ENCODE measurements at regions not wholly inside any gene's neighbourhood (a gene's known extent, or its start where the extent isn't known, plus 50 kb on each side); places are given as distances from the start of the nearest gene placed in this dataset.
"Not testable (repeated sequence)": the region's sequence is repeated elsewhere in the genome, so short reads cannot be mapped to it uniquely, and the experiment has no call there.

DNA sequence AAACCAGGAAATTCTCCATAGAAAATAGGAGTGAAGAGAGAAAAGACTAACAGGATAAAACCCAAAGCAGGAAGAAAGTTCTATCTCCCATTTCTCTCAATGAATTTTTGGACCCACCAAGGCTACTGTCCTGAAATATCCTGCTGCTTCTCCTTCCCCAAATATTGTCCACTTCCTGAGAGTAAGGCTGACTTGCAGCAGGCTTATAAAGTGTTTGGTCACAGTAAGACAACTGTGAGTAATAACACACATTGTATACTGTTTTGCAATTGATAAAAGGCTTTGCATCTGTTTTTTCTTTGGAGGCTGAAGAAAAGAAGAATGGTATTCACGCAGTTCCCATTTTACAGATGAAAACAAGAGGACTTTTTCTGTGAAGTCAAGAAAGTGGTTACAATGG is 52.8 kb downstream of the FOXD4L6 start:
- not testable (repeated sequence) for H3K36me3 ChIP-seq (ENCODE audit: control insufficient read depth, insufficient read depth, low read length); DNase-seq (ENCODE audit: extremely low read depth, insufficient read length); H3K4me3 ChIP-seq (replicated peaks; ENCODE audit: low read depth, low read length); H3K27me3 ChIP-seq (replicated peaks; ENCODE audit: control insufficient read depth, insufficient read depth, low read length)

DNA sequence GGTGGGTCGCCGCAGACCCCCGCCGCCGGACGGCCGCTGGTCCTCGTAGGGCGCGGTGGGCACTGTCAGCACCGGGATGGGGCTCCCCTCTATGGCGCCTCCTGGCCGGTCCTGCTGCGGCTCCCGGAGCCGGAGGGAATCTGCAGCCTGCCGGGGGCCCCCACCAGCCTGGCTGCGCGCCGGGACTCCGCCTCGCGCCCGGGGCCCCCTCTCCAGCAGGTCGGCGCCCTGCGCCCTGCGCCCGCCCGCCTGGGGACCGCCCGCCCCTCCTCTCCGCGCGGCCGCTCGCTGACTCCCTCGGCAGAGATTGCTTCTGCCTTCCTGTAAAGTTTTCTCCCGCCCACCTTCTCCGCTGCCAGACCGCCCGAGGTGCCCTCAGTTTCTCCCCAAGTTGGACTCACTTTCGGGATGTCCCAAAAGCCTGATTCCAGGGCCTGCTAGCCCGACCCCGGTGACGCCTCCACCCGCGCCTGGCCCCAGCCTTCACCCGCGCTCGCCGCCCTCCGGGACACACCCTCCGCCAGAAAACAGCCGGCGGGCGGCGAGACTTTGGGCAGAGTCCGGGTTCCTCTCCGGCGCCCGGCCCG is 54.0 kb downstream of the FOXD4L6 start:
- peak; percentile 32 for DNase-seq (ENCODE audit: extremely low read depth, insufficient read length)
- H3K4me3 ChIP-seq (replicated peaks; ENCODE audit: low read depth, low read length), result peak overlapping the region; percentile 65
- not testable (repeated sequence) for H3K36me3 ChIP-seq (ENCODE audit: control insufficient read depth, insufficient read depth, low read length); H3K27me3 ChIP-seq (replicated peaks; ENCODE audit: control insufficient read depth, insufficient read depth, low read length)

DNA sequence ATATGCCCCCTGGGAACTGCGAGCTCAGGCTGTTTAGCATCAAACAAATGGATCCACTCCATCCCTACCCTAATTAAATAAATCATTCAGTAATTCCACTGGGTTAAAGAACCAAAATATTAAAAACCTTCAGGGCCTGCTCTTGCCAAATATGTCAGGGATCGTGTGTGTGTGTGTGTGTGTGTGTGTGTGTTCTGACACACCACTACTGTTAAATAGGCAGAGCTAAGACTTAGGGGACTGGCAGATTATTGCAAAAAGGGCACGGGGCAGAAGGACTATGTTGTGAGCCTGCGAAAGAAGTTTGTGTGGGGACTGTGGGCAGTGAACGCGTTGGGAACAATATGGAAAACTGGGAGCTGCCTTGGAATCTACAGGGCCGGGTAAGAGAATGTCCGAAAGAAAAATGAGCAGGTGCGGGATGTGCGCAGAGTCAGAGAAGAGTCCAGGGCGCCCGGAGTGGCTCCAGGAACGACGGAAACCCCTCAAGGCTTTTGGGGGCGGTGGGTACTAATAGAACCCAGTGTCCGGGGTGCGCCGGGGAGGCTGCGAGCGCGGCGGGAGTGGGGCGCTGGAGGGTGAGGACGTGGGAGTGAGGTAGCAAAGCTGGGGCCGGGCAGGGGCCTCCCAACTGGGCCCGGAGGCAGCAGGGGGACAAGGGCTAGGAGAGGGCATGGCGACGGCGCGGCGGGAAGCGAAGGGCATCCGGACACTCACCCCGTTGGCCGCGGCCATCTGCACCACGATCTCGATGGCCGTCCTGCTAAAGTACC is 54.8 kb downstream of the FOXD4L6 start:
- DNase-seq (ENCODE audit: extremely low read depth, insufficient read length); H3K27me3 ChIP-seq (replicated peaks; ENCODE audit: control insufficient read depth, insufficient read depth, low read length); H3K36me3 ChIP-seq (ENCODE audit: control insufficient read depth, insufficient read depth, low read length): not testable (repeated sequence)
- H3K4me3 ChIP-seq (replicated peaks; ENCODE audit: low read depth, low read length), result peak overlapping the region; percentile 22

DNA sequence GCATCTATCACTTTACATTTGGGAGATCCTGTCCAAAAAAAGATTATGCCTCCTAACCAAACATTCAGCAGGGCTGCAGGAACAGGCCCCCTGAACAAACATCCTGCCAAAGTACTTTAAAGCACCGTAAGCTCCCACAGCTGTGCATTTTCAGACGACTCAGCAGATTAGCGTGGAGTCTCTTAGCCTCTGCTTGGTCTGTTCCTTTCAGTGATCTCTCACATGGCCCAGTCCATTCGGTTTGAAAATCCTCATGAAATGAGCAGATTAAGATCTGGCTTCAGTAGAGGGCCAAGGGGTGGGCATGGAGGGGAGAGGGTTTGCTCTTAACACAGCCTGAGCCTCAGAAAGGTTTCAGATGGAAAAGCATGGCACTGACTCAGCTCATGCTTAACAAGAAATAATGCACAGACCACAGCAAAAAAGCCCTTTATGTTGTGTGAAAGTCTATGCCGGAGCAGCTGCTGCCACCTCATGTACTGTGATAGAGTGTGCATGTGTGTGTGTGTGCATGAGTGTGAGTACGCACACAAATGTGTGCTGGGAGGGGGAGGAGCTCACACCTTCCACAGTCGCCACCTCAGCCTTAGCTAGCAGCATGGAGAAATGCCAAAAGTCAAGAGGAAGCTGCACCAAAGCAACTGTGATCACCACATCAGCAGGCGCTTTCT is 64.2 kb downstream of the FOXD4L6 start:
- not testable (repeated sequence) for H3K27me3 ChIP-seq (replicated peaks; ENCODE audit: control insufficient read depth, insufficient read depth, low read length); H3K36me3 ChIP-seq (ENCODE audit: control insufficient read depth, insufficient read depth, low read length); H3K4me3 ChIP-seq (replicated peaks; ENCODE audit: low read depth, low read length)
- DNase-seq (ENCODE audit: extremely low read depth, insufficient read length), result peak; percentile 2

DNA sequence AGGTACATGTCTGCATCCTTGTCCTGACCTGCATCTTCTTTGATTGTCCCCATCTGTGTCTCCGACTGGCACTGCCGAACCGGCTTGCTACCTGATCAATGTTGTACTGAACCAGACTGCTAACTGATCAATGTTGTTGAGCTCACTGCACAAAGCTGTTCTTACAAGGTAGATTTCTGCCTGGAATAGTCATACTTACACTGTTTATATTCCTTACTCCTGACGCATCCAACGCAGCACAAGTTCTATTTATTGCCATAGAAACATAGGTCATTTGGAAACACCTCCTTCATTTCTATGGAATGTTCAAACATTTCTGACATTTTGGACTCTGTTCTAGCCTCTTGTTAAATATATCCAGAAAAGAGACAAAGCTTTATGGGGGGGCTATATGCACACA is 65.2 kb downstream of the FOXD4L6 start:
- H3K36me3 ChIP-seq (ENCODE audit: control insufficient read depth, insufficient read depth, low read length); H3K4me3 ChIP-seq (replicated peaks; ENCODE audit: low read depth, low read length); DNase-seq (ENCODE audit: extremely low read depth, insufficient read length); H3K27me3 ChIP-seq (replicated peaks; ENCODE audit: control insufficient read depth, insufficient read depth, low read length): not testable (repeated sequence)

- not testable (repeated sequence) for H3K4me3 ChIP-seq (replicated peaks; ENCODE audit: low read depth, low read length); DNase-seq (ENCODE audit: extremely low read depth, insufficient read length); H3K27me3 ChIP-seq (replicated peaks; ENCODE audit: control insufficient read depth, insufficient read depth, low read length); H3K36me3 ChIP-seq (ENCODE audit: control insufficient read depth, insufficient read depth, low read length)
Measured at GRCh38 chr9:41059603-41060002, 68.9 kb downstream of the FOXD4L6 start.

GRCh38 chr9:41053666-41054363 is 74.7 kb downstream of the FOXD4L6 start:
- not testable (repeated sequence) for DNase-seq (ENCODE audit: extremely low read depth, insufficient read length); H3K27me3 ChIP-seq (replicated peaks; ENCODE audit: control insufficient read depth, insufficient read depth, low read length); H3K4me3 ChIP-seq (replicated peaks; ENCODE audit: low read depth, low read length); H3K36me3 ChIP-seq (ENCODE audit: control insufficient read depth, insufficient read depth, low read length)

- not testable (repeated sequence) for DNase-seq (ENCODE audit: extremely low read depth, insufficient read length)
Measured at GRCh38 chr9:41048672-41049071, 79.8 kb downstream of the FOXD4L6 start.

GRCh38 chr9:41047792-41048191 is 80.7 kb downstream of the FOXD4L6 start:
- not testable (repeated sequence) for H3K4me3 ChIP-seq (replicated peaks; ENCODE audit: low read depth, low read length); H3K27me3 ChIP-seq (replicated peaks; ENCODE audit: control insufficient read depth, insufficient read depth, low read length); DNase-seq (ENCODE audit: extremely low read depth, insufficient read length); H3K36me3 ChIP-seq (ENCODE audit: control insufficient read depth, insufficient read depth, low read length)

More at GRCh38 chr9:41048672-41049071, 79.8 kb downstream of the FOXD4L6 start:
- not testable (repeated sequence) for H3K4me3 ChIP-seq (replicated peaks; ENCODE audit: low read depth, low read length); H3K36me3 ChIP-seq (ENCODE audit: control insufficient read depth, insufficient read depth, low read length); H3K27me3 ChIP-seq (replicated peaks; ENCODE audit: control insufficient read depth, insufficient read depth, low read length)

- DNase-seq (ENCODE audit: extremely low read depth, insufficient read length); H3K27me3 ChIP-seq (replicated peaks; ENCODE audit: control insufficient read depth, insufficient read depth, low read length); H3K36me3 ChIP-seq (ENCODE audit: control insufficient read depth, insufficient read depth, low read length); H3K4me3 ChIP-seq (replicated peaks; ENCODE audit: low read depth, low read length): not testable (repeated sequence)
Measured at GRCh38 chr9:41044930-41045329, 83.6 kb downstream of the FOXD4L6 start.

DNA sequence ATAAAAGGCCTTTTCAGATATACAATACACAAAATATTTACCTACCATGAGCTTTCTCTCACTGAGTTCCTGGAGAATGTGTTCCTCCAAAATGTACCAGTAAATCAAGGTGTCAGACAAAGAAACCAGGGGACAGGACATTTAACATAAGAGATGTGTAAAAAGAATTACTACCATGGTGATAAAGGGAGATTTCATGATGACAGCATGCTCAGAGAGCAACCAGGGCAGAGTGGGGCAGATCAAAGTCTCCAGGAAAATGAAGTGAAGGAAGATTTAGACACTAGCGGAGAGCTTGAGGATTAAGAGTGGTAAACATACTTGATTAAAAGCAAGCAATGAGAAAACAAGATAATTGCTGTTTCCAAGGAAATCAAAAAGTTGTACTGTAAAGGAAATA is 85.0 kb downstream of the FOXD4L6 start:
- H3K27me3 ChIP-seq (replicated peaks; ENCODE audit: control insufficient read depth, insufficient read depth, low read length); H3K4me3 ChIP-seq (replicated peaks; ENCODE audit: low read depth, low read length); H3K36me3 ChIP-seq (ENCODE audit: control insufficient read depth, insufficient read depth, low read length); DNase-seq (ENCODE audit: extremely low read depth, insufficient read length): not testable (repeated sequence)

GRCh38 chr9:41042111-41042510 is 86.4 kb downstream of the FOXD4L6 start:
- not testable (repeated sequence) for H3K27me3 ChIP-seq (replicated peaks; ENCODE audit: control insufficient read depth, insufficient read depth, low read length); H3K36me3 ChIP-seq (ENCODE audit: control insufficient read depth, insufficient read depth, low read length); H3K4me3 ChIP-seq (replicated peaks; ENCODE audit: low read depth, low read length); DNase-seq (ENCODE audit: extremely low read depth, insufficient read length)

DNA sequence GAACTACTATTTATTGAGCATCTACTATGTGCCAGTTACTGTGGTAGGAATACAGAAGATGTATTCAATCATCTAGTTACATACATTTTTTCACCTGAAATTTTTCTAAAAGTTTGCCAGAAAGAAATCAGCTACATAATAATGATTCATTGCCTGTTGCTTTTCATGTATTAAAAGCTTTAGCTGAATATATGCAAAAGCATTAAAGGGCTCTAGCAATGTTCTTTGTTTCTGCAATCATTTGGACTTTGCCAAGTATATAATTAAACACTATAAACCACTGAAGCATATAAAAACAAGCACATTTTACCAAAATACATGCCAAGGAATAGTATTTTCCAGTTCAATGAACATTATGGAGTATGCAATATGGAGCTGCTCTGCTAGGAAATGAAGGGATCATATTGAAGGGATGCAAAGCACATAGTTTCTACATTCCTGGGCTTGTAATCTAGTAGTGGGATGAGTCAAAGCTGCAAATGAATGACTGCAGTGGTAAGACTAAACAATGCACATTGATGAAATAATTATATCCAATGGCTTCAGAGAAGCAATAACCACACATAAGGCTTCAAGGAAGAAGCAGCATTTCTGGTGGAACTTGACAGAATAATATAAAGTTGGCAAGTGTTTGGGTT is 87.7 kb downstream of the FOXD4L6 start:
- not testable (repeated sequence) for H3K27me3 ChIP-seq (replicated peaks; ENCODE audit: control insufficient read depth, insufficient read depth, low read length); DNase-seq (ENCODE audit: extremely low read depth, insufficient read length)

More for the DNA sequence above, 87.7 kb downstream of the FOXD4L6 start:
- not testable (repeated sequence) for H3K36me3 ChIP-seq (ENCODE audit: control insufficient read depth, insufficient read depth, low read length); H3K4me3 ChIP-seq (replicated peaks; ENCODE audit: low read depth, low read length)
